HG03342 (cell line): ENCODE measurements at regions not wholly inside any gene's neighbourhood (a gene's known extent, or its start where the extent isn't known, plus 50 kb on each side); places are given as distances from the start of the nearest gene placed in this dataset.

ENCODE experiments used
- ATAC-seq: cut with Tn5 transposase; IDR thresholded peaks from one replicate; pipeline ENCODE4 v1.9.1; 2021; ENCODE audit warnings: mild to moderate bottlenecking, moderate library complexity; ENCODE audit not compliant: unreplicated experiment

GRCh38 chrX:42098900-42099299 is 175.5 kb upstream of the CASK start:
- no peak for ATAC-seq

- ATAC-seq = no peak
Measured at GRCh38 chrX:42097486-42097885, 174.1 kb upstream of the CASK start.

GRCh38 chrX:42096265-42096920 is 173.0 kb upstream of the CASK start:
- no peak for ATAC-seq

GRCh38 chrX:42094218-42094617 is 170.9 kb upstream of the CASK start:
- no peak for ATAC-seq

GRCh38 chrX:42093756-42094155 is 170.4 kb upstream of the CASK start:
- peak; percentile 47 for ATAC-seq

GRCh38 chrX:42090395-42090794 is 167.0 kb upstream of the CASK start:
- no peak for ATAC-seq

GRCh38 chrX:42089031-42089430 is 165.7 kb upstream of the CASK start:
- no peak for ATAC-seq

GRCh38 chrX:42087960-42088359 is 164.6 kb upstream of the CASK start:
- ATAC-seq = no peak

- no peak for ATAC-seq
Measured at GRCh38 chrX:42085836-42086235, 162.5 kb upstream of the CASK start.

- ATAC-seq = no peak
Measured at GRCh38 chrX:42079968-42080367, 156.6 kb upstream of the CASK start.

- ATAC-seq = no peak
Measured at GRCh38 chrX:42077675-42078074, 154.3 kb upstream of the CASK start.

- ATAC-seq = no peak
Measured at GRCh38 chrX:42075032-42075431, 151.7 kb upstream of the CASK start.

GRCh38 chrX:42073448-42073847 is 150.1 kb upstream of the CASK start:
- ATAC-seq = no peak

GRCh38 chrX:42070866-42071265 is 147.5 kb upstream of the CASK start:
- no peak for ATAC-seq

GRCh38 chrX:42054256-42054655 is 130.9 kb upstream of the CASK start:
- no peak for ATAC-seq

- no peak for ATAC-seq
Measured at GRCh38 chrX:42050345-42050744, 127.0 kb upstream of the CASK start.

- ATAC-seq = no peak
Measured at GRCh38 chrX:42047886-42048285, 124.5 kb upstream of the CASK start.

GRCh38 chrX:42028109-42028508 is 104.8 kb upstream of the CASK start:
- no peak for ATAC-seq

- no peak for ATAC-seq
Measured at GRCh38 chrX:42027367-42028000, 104.1 kb upstream of the CASK start.

GRCh38 chrX:42025861-42026260 is 102.5 kb upstream of the CASK start:
- ATAC-seq = no peak

GRCh38 chrX:42023122-42023521 is 99.8 kb upstream of the CASK start:
- no peak for ATAC-seq

- ATAC-seq = no peak
Measured at GRCh38 chrX:42022158-42022557, 98.8 kb upstream of the CASK start.

GRCh38 chrX:42021058-42021457 is 97.7 kb upstream of the CASK start:
- no peak for ATAC-seq
